Choroid plexus epithelial cell (primary cell): ENCODE measurements at regions not wholly inside any gene's neighbourhood (a gene's known extent, or its start where the extent isn't known, plus 50 kb on each side); places are given as distances from the start of the nearest gene placed in this dataset.

Experiments used
- DNase-seq: peaks from one replicate; pipeline ENCODE4 v3.0.0-alpha.2; 2010; ENCODE audit warnings: low read depth
- H3K4me3 ChIP-seq: 2 replicates; pipeline ENCODE4 v1.5.1; 2011; ENCODE audit warnings: low read depth, mild to moderate bottlenecking, control low read depth, low read length, moderate library complexity
- TF ChIP-seq, protein P1 (sequence below): conservative IDR thresholded peaks from 2 replicates; pipeline ENCODE4 v1.5.1; 2011; ENCODE audit warnings: low read depth, mild to moderate bottlenecking, control low read depth, inconsistent platforms, low read length, moderate library complexity

DNA sequence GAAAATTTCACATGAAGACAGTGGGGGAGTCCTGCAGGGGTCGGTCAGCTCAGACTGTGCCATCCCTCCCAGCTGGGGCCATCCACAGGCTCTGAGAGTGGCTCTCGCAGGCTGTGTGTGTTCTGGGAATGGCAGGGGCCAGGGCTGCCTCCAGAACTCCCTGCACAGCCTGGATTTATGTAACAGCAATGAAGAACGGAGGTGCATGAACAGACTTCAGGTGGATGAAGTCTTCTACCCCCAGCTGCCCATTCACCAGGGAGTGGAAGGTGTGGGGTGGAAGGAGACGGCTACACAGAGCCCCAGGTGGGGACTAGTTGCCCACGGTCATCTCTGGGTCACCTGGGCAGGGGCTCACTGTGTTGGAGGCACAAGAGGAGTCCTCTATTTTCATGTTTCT, 56.1 kb upstream of the HDAC4 start:
- no peak overlapping the region for H3K4me3 ChIP-seq
- TF ChIP-seq, protein P1, sequence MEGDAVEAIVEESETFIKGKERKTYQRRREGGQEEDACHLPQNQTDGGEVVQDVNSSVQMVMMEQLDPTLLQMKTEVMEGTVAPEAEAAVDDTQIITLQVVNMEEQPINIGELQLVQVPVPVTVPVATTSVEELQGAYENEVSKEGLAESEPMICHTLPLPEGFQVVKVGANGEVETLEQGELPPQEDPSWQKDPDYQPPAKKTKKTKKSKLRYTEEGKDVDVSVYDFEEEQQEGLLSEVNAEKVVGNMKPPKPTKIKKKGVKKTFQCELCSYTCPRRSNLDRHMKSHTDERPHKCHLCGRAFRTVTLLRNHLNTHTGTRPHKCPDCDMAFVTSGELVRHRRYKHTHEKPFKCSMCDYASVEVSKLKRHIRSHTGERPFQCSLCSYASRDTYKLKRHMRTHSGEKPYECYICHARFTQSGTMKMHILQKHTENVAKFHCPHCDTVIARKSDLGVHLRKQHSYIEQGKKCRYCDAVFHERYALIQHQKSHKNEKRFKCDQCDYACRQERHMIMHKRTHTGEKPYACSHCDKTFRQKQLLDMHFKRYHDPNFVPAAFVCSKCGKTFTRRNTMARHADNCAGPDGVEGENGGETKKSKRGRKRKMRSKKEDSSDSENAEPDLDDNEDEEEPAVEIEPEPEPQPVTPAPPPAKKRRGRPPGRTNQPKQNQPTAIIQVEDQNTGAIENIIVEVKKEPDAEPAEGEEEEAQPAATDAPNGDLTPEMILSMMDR = no peak
- DNase-seq = no peak

DNA sequence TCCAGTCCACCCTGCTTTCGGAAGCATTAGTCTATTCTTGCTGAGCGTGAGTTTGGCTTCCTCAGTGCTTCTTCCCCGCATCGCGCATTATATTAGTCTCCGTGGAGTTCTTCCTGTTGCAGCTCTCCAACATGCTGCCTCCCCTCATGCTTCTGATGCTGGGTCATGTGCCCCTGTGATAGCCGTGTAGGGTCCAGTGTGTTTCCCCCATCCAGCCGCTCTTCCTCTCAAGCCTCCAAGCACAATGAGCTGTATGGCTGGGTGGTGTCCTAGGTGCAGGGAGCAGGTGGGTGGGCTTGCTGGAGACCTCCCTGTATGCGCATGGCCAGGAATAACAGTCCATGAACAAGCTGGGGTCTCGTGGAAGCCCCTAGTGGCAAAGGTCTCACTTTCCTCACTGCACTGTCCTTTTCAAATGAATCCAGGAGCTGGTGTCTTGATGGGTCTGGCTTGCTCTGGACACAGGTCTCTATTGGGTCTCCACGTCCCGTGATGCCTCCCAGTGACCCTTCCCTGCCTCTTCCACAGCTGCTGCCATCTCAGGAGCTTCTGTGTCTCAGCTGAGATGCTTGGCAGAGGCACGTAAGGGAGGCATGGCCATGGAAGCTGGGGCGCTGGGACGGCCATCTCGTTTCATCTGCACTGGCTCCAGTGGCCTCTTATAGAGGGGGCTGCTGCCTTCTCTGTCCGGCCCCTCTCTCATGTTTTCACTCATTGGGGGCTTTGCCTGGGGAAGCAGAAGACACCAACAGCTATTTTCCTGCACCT, 54.8 kb upstream of the HDAC4 start:
- TF ChIP-seq, protein P1 = no peak
- no peak overlapping the region for H3K4me3 ChIP-seq
- DNase-seq = no peak

DNA sequence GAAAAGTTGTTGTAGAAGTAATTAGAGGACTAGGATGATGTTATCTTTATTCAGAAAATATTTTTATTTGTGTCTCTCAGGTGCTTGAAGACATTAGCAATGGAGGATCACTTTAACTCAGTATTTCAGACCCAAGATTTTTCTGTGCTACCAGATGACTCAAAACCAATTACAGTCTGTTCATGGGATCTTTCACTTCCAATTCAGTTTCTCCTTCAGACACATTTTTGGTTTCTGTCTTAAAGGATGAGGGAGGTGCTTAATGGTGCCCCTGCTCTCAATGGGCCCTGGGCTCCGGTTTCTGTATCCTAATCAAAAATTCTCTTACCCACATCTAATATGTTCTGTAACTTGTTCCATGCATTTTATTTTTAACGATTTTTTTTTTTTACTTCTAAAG, 53.7 kb upstream of the HDAC4 start:
- TF ChIP-seq, protein P1 = no peak
- no peak overlapping the region for H3K4me3 ChIP-seq
- DNase-seq = no peak
